IMR-90 (cell line): ENCODE measurements at regions not wholly inside any gene's neighbourhood (a gene's known extent, or its start where the extent isn't known, plus 50 kb on each side); places are given as distances from the start of the nearest gene placed in this dataset.

Experiments
- ATAC-seq: fragments of 200-7000 bp; cut with Tn5 transposase; 2 replicates; pipeline ENCODE4 v1.9.1; 2020; ENCODE audit warnings: low read depth, mild to moderate bottlenecking, moderate library complexity
- BruUV-seq: library from RNA; stranded (reverse); fragments of 400-500 nt; replicated peaks from 2 replicates; lab custom pipeline; 2021; lab: Mats Ljungman, UMichigan
- CTCF ChIA-PET: fragments of 300-600 bp; formaldehyde crosslinking; extraction: SDS; loops from one replicate; lab custom pipeline; 2021; ENCODE audit warnings: antibody characterized with exemption; lab: Yijun Ruan, JAX
- POLR2A ChIA-PET: fragments of 300-600 bp; sonication (Branson Sonifier 250); formaldehyde crosslinking; loops from one replicate; lab custom pipeline; 2022; ENCODE audit warnings: antibody characterized with exemption; ENCODE audit not compliant: unreplicated experiment; lab: Charles Lee
- DNase-seq: peaks from one replicate; pipeline ENCODE4 v3.0.0; 2013
- H2AFZ ChIP-seq: replicated peaks from 2 replicates; pipeline ENCODE3; 2013; ENCODE audit warnings: low read length, mild to moderate bottlenecking; ENCODE audit not compliant: poor library complexity
- H2AK5ac ChIP-seq: 2 replicates; pipeline ENCODE4 v1.6.1; 2013; ENCODE audit warnings: low read depth, low read length, inconsistent platforms
- H2AK9ac ChIP-seq: replicated peaks from 2 replicates; pipeline ENCODE3; 2013; ENCODE audit warnings: mild to moderate bottlenecking, low read depth, low read length, moderate library complexity; ENCODE audit not compliant: poor library complexity
- H2BK120ac ChIP-seq: 2 replicates; pipeline ENCODE4 v1.6.1; 2013; ENCODE audit warnings: low read depth, low read length, inconsistent platforms
- H2BK15ac ChIP-seq: 3 replicates; pipeline ENCODE4 v1.6.1; 2013; ENCODE audit warnings: low read depth, low read length, inconsistent platforms
- H2BK20ac ChIP-seq: 2 replicates; pipeline ENCODE4 v1.6.1; 2013; ENCODE audit warnings: low read depth, mild to moderate bottlenecking, inconsistent platforms, low read length, moderate library complexity
- H2BK5ac ChIP-seq: 2 replicates; pipeline ENCODE4 v1.6.1; 2013; ENCODE audit warnings: mild to moderate bottlenecking, low read depth, low read length, inconsistent platforms; ENCODE audit not compliant: poor library complexity, severe bottlenecking
- H3K14ac ChIP-seq: replicated peaks from 2 replicates; pipeline ENCODE4 v1.6.1; 2013; ENCODE audit warnings: low read depth, low read length, inconsistent platforms
- H3K18ac ChIP-seq: 2 replicates; pipeline ENCODE4 v1.6.1; 2013; ENCODE audit warnings: low read depth, low read length, control low read depth
- H3K23ac ChIP-seq: 2 replicates; pipeline ENCODE4 v1.6.1; 2013; ENCODE audit warnings: low read depth, low read length, inconsistent platforms
- H3K27ac ChIP-seq: 2 replicates; pipeline ENCODE4 v1.5.1; 2013; ENCODE audit warnings: mild to moderate bottlenecking, control low read depth, low read length; ENCODE audit not compliant: insufficient read depth
- H3K27me3 ChIP-seq: 2 replicates; pipeline ENCODE4 v1.6.1; 2013; ENCODE audit warnings: low read length; ENCODE audit not compliant: control insufficient read depth, insufficient read depth
- H3K36me3 ChIP-seq: 2 replicates; pipeline ENCODE4 v1.6.1; 2013; ENCODE audit warnings: low read length, mixed read lengths; ENCODE audit not compliant: control insufficient read depth, insufficient read depth
- H3K4ac ChIP-seq: 2 replicates; pipeline ENCODE4 v1.6.1; 2013; ENCODE audit warnings: low read depth, low read length, inconsistent platforms
- H3K4me1 ChIP-seq: 2 replicates; pipeline ENCODE4 v1.6.1; 2013; ENCODE audit warnings: low read length, mixed read lengths; ENCODE audit not compliant: control insufficient read depth, insufficient read depth
- H3K4me2 ChIP-seq: 2 replicates; pipeline ENCODE4 v1.6.1; 2013; ENCODE audit warnings: low read depth, mild to moderate bottlenecking, control low read depth, low read length, moderate library complexity
- H3K4me3 ChIP-seq: 2 replicates; pipeline ENCODE4 v1.5.1; 2013; ENCODE audit warnings: low read depth, mild to moderate bottlenecking, control low read depth, low read length, moderate library complexity; ENCODE audit not compliant: insufficient read depth
- H3K56ac ChIP-seq: 2 replicates; pipeline ENCODE4 v1.6.1; 2013; ENCODE audit warnings: low read length, inconsistent platforms; ENCODE audit not compliant: insufficient read depth; ENCODE audit errors: extremely low read depth
- H3K79me1 ChIP-seq, 2 experiments: 2 replicates each; pipeline ENCODE4 v1.6.1; 2013; ENCODE audit warnings: low read length in 2 of 2, inconsistent platforms in 1 of 2, low read depth in 1 of 2
- H3K9ac ChIP-seq: 2 replicates; pipeline ENCODE4 v1.6.1; 2013; ENCODE audit warnings: low read depth, low read length, control low read depth
- H3K9me1 ChIP-seq: 2 replicates; pipeline ENCODE4 v1.6.1; 2013; ENCODE audit warnings: low read length, inconsistent platforms; ENCODE audit not compliant: insufficient read depth
- H3K9me3 ChIP-seq: 2 replicates; pipeline ENCODE4 v1.6.1; 2013; ENCODE audit warnings: low read length; ENCODE audit not compliant: control insufficient read depth, insufficient read depth
- H4K20me1 ChIP-seq: 2 replicates; pipeline ENCODE4 v1.6.1; 2013; ENCODE audit warnings: low read length, inconsistent platforms; ENCODE audit not compliant: insufficient read depth
- H4K5ac ChIP-seq: 2 replicates; pipeline ENCODE4 v1.6.1; 2013; ENCODE audit warnings: mild to moderate bottlenecking, low read depth, low read length, control low read depth
- H4K8ac ChIP-seq, 2 experiments: 2 replicates each; pipeline ENCODE4 v1.6.1; 2013; ENCODE audit warnings: low read depth in 2 of 2, low read length in 2 of 2, control low read depth in 1 of 2, inconsistent platforms in 1 of 2
- H4K91ac ChIP-seq: 2 replicates; pipeline ENCODE4 v1.6.1; 2013; ENCODE audit warnings: low read depth, low read length, inconsistent platforms; ENCODE audit not compliant: insufficient read depth
- ELK1 ChIP-seq: fragments of 150-350 bp; IDR thresholded peaks from 2 replicates; pipeline ENCODE4 v1.6.1; 2016; ENCODE audit warnings: low read depth, mild to moderate bottlenecking, low read length, moderate library complexity, borderline replicate concordance
- FOS ChIP-seq: fragments of 150-350 bp; IDR thresholded peaks from 2 replicates; pipeline ENCODE4 v1.6.1; 2016; ENCODE audit warnings: low read depth, low read length
- MAFK ChIP-seq: IDR thresholded peaks from 2 replicates; pipeline ENCODE4 v1.6.1; 2012; ENCODE audit warnings: low read depth, low read length, improper control_type of control experiment
- MXI1 ChIP-seq: IDR thresholded peaks from 2 replicates; pipeline ENCODE4 v1.6.1; 2012; ENCODE audit warnings: low read depth, mild to moderate bottlenecking, low read length, moderate library complexity, borderline replicate concordance
- RAD21 ChIP-seq: IDR thresholded peaks from 2 replicates; pipeline ENCODE4 v1.6.1; 2012; ENCODE audit warnings: low read length, improper control_type of control experiment
- WGBS, 2 experiments: methylation state at CpG; one replicate each; pipeline versions ENCODE4 v1.1.5 to v1.1.7; 2013; ENCODE audit warnings: missing lambda C conversion rate in 2 of 2; ENCODE audit not compliant: insufficient read length in 1 of 2; ENCODE audit errors: extremely low coverage in 2 of 2; 5-methylcytosine and 5-hydroxymethylcytosine counted together
- dilution Hi-C: fragments of 300-500 bp; cut with HindIII; formaldehyde crosslinking; loops from one replicate; pipeline ENCODE4 v1.14.3; 2018; ENCODE audit warnings: low sequenced_read_pairs; ENCODE audit not compliant: unreplicated experiment
- in situ Hi-C: fragments of 300-500 bp; cut with MboI; formaldehyde crosslinking; loops from 3 replicates; pipeline ENCODE4 v1.14.3; 2019; ENCODE audit warnings: low sequenced_read_pairs, inconsistent platforms, mixed read lengths
- intact Hi-C: fragments of 100-400 bp; cut with micrococcal nuclease; formaldehyde crosslinking; loops from 2 replicates; pipeline ENCODE4 v1.10.0; 2022

GRCh38 chr2:226208726-226209125 is 590.9 kb downstream of the IRS1 start:
- H3K4ac ChIP-seq, result peak overlapping the region; percentile 63; the same call in 1 of the 2 replicates
- no peak overlapping the region for H2AK5ac ChIP-seq
- H3K4me2 ChIP-seq, result peak overlapping the region; percentile 29; the same call in 1 of the 2 replicates
- no peak overlapping the region for H3K4me3 ChIP-seq
- no peak overlapping the region for H2AK9ac ChIP-seq
- in situ Hi-C loops (no loop called here), dilution Hi-C loops (no loop called here), intact Hi-C loops (no loop called here)
- H3K27ac ChIP-seq, result no peak overlapping the region
- peaks cover 3 to 4% of the 10 kb centered on the region in 2 experiments; a peak in 1 of 4 replicates for H3K79me1 ChIP-seq
- no peaks in the 10 kb centered on the region for H3K27me3 ChIP-seq
- H4K20me1 ChIP-seq, result no peaks in the 10 kb centered on the region
- no peak overlapping the region for H3K9ac ChIP-seq
- H2BK20ac ChIP-seq, result peak overlapping the region; percentile 44
- no peaks in the 10 kb centered on the region for H3K36me3 ChIP-seq
- DNase-seq (peak; percentile 68), ATAC-seq (peak; percentile 96)
- no peak overlapping the region for H3K23ac ChIP-seq
- peaks cover 11% of the 10 kb centered on the region for H3K4me1 ChIP-seq
- peak overlapping the region; percentile 35; the same call in 1 of the 3 replicates for H2BK15ac ChIP-seq
- H3K9me3 ChIP-seq, result no peaks in the 10 kb centered on the region
- peak overlapping the region; percentile 95; the same call in 1 of the 2 replicates for H4K5ac ChIP-seq
- peak overlapping the region; percentile 70 for H2BK120ac ChIP-seq
- peak overlapping the region; percentile 35 for H2AFZ ChIP-seq
- H4K91ac ChIP-seq, result 0 out of 2 replicates have a peak overlapping the region, but pooled peaks have one; percentile 12
- peak overlapping the region in 1 of 2 experiments; percentile 74; a peak in 2 of 4 replicates for H4K8ac ChIP-seq
- POLR2A ChIA-PET, result no interaction called here
- no TSS peak for BruUV-seq
- H3K18ac ChIP-seq, result peak overlapping the region; percentile 95
- no peak overlapping the region; the same call in 1 of the 2 replicates for H3K56ac ChIP-seq
- CTCF ChIA-PET, result no interaction called here
- no CpG with 5 or more reads among the region's 2 CpGs for WGBS, 2 experiments
- TF ChIP-seq ELK1 (no peak), RAD21 (no peak), MAFK (no peak), FOS (peak; percentile 12; the same call in 1 of the 2 replicates), MXI1 (no peak)
- H3K9me1 ChIP-seq, result no peaks in the 10 kb centered on the region
- peak overlapping the region; percentile 81 for H2BK5ac ChIP-seq
- peak overlapping the region; percentile 21; the same call in 1 of the 2 replicates for H3K14ac ChIP-seq
